HCT116 (cell line): ENCODE measurements at regions not wholly inside any gene's neighbourhood (a gene's known extent, or its start where the extent isn't known, plus 50 kb on each side); places are given as distances from the start of the nearest gene placed in this dataset.

ENCODE experiments used
- ATAC-seq: fragments of 200-7000 bp; cut with Tn5 transposase; 2 replicates; pipeline ENCODE4 v1.9.1; 2020; ENCODE audit warnings: mild to moderate bottlenecking, moderate library complexity
- BruUV-seq: library from RNA; stranded (reverse); fragments of 400-500 nt; replicated peaks from 2 replicates; lab custom pipeline; 2021; lab: Mats Ljungman, UMichigan
- CTCF ChIA-PET: fragments of 300-600 bp; sonication (Branson Sonifier 250); formaldehyde crosslinking; loops from one replicate; lab custom pipeline; 2021; ENCODE audit warnings: antibody characterized with exemption; lab: Charles Lee
- POLR2A ChIA-PET: fragments of 300-600, 350-600 bp; sonication (Branson Sonifier 250); formaldehyde crosslinking; loops from one replicate; lab custom pipeline; 2021; ENCODE audit warnings: antibody characterized with exemption; lab: Charles Lee
- RAD21 ChIA-PET, 2 experiments: fragments of 300-600 bp; sonication (Branson Sonifier 250); formaldehyde crosslinking; loops; one replicate each; lab custom pipeline; 2023; ENCODE audit warnings: low total read pairs in 2 of 2; ENCODE audit not compliant: uncharacterized antibody in 2 of 2, unreplicated experiment in 2 of 2, low non-redundant PET in 1 of 2; lab: Charles Lee
- DNase-seq: peaks from one replicate; pipeline ENCODE4 v3.0.0-alpha.2; 2010; ENCODE audit warnings: low read depth, low spot score
- H2AFZ ChIP-seq: fragments of 200-600 bp; shearing (Covaris generic), sonication (generic); 2 replicates; pipeline ENCODE4 v1.6.1; 2017; ENCODE audit warnings: low read depth, mixed run types, mixed read lengths, antibody characterized with exemption, low read length; ENCODE audit not compliant: poor library complexity, severe bottlenecking
- H3K27ac ChIP-seq: 2 replicates; pipeline ENCODE4 v1.5.1; 2012; ENCODE audit warnings: low read depth, low read length
- H3K27me3 ChIP-seq: fragments of 200-600 bp; sonication (generic); 2 replicates; pipeline ENCODE4 v1.6.1; 2016; ENCODE audit warnings: mixed run types, low read length, mixed read lengths; ENCODE audit not compliant: insufficient read depth
- H3K36me3 ChIP-seq, 2 experiments: fragments of 200-500 bp in 1 of 2; fragments of 200-600 bp in 1 of 2; sonication (Bioruptor generic) in 1 of 2; sonication (generic) in 1 of 2; 2 replicates each; pipeline versions ENCODE4 v1.5.1 to v1.6.1; 2014 to 2016; ENCODE audit warnings: low read length in 2 of 2, inconsistent platforms in 1 of 2, mixed read lengths in 1 of 2, mixed run types in 1 of 2; ENCODE audit not compliant: insufficient read depth in 2 of 2, control insufficient read depth in 1 of 2
- H3K4me1 ChIP-seq, 2 experiments: fragments of 200-600 bp in 1 of 2; sonication (generic) in 1 of 2; 2 replicates each; pipeline versions ENCODE4 v1.5.1 to v1.6.1; 2012 to 2017; ENCODE audit warnings: low read length in 2 of 2, inconsistent platforms in 1 of 2, mild to moderate bottlenecking in 1 of 2, mixed read lengths in 1 of 2, mixed run types in 1 of 2, moderate library complexity in 1 of 2; ENCODE audit not compliant: insufficient read depth in 2 of 2, control insufficient read depth in 1 of 2
- H3K4me2 ChIP-seq: fragments of 200-600 bp; sonication (generic); 2 replicates; pipeline ENCODE4 v1.6.1; 2017; ENCODE audit warnings: mixed run types, low read length, mixed read lengths
- H3K4me3 ChIP-seq, 2 experiments: fragments of 200-600 bp in 1 of 2; sonication (generic) in 1 of 2; replicated peaks in 1 of 2; 2 replicates each; pipeline ENCODE4 v1.5.1; 2011 to 2016; ENCODE audit warnings: low read length in 2 of 2, control low read depth in 1 of 2, low read depth in 1 of 2, mild to moderate bottlenecking in 1 of 2, mixed read lengths in 1 of 2, mixed run types in 1 of 2
- H3K79me2 ChIP-seq: fragments of 200-600 bp; sonication (generic); 2 replicates; pipeline ENCODE4 v1.6.1; 2017; ENCODE audit warnings: mild to moderate bottlenecking, mixed run types, low read length, moderate library complexity, mixed read lengths; ENCODE audit not compliant: insufficient read depth
- H3K9ac ChIP-seq: fragments of 200-600 bp; sonication (generic); 2 replicates; pipeline ENCODE4 v1.6.1; 2016; ENCODE audit warnings: low read length, mixed read lengths
- H3K9me2 ChIP-seq: fragments of 200-600 bp; sonication (generic), shearing (Covaris generic); 2 replicates; pipeline ENCODE4 v1.6.1; 2017; ENCODE audit warnings: mixed run types, mild to moderate bottlenecking, moderate library complexity; ENCODE audit not compliant: insufficient read depth
- H3K9me3 ChIP-seq, 2 experiments: fragments of 200-500 bp in 1 of 2; fragments of 200-600 bp in 1 of 2; sonication (Bioruptor generic) in 1 of 2; sonication (generic) in 1 of 2; 2 replicates each; pipeline ENCODE4 v1.6.1; 2014 to 2017; ENCODE audit warnings: low read length in 2 of 2, mixed read lengths in 2 of 2, inconsistent platforms in 1 of 2, low read depth in 1 of 2, mild to moderate bottlenecking in 1 of 2, mixed run types in 1 of 2, moderate library complexity in 1 of 2; ENCODE audit not compliant: control insufficient read depth in 1 of 2, insufficient read depth in 1 of 2
- H4K20me1 ChIP-seq: fragments of 200-600 bp; sonication (generic), shearing (Covaris generic); 2 replicates; pipeline ENCODE4 v1.6.1; 2017; ENCODE audit warnings: mixed run types, mild to moderate bottlenecking, moderate library complexity; ENCODE audit not compliant: insufficient read depth
- ATF3 ChIP-seq: IDR thresholded peaks from 2 replicates; pipeline ENCODE4 v1.6.1; 2012
- CBX3 ChIP-seq: IDR thresholded peaks from 2 replicates; pipeline ENCODE4 v1.6.1; 2012; ENCODE audit warnings: low read depth
- CEBPB ChIP-seq: IDR thresholded peaks from 2 replicates; pipeline ENCODE4 v1.6.1; 2012; ENCODE audit warnings: low read depth
- EZH2phosphoT487 ChIP-seq: fragments of 200-600 bp; IDR thresholded peaks from 2 replicates; pipeline ENCODE4 v1.6.1; 2018; ENCODE audit warnings: antibody characterized with exemption, borderline replicate concordance
- FOSL1 ChIP-seq: IDR thresholded peaks from 2 replicates; pipeline ENCODE4 v1.6.1; 2012; ENCODE audit warnings: low read depth
- POLR2A ChIP-seq: IDR thresholded peaks from 2 replicates; pipeline ENCODE4 v1.7.0; 2011; ENCODE audit warnings: borderline replicate concordance; ENCODE audit not compliant: insufficient read depth, insufficient read length; ENCODE audit errors: extremely low read depth
- POLR2AphosphoS5 ChIP-seq: IDR thresholded peaks from 2 replicates; pipeline ENCODE4 v1.6.1; 2011; ENCODE audit warnings: mild to moderate bottlenecking, low read depth, low read length, moderate library complexity
- RAD21 ChIP-seq: IDR thresholded peaks from 2 replicates; pipeline ENCODE4 v1.6.1; 2012; ENCODE audit warnings: low read depth, mild to moderate bottlenecking
- SIN3A ChIP-seq: IDR thresholded peaks from 2 replicates; pipeline ENCODE4 v1.6.1; 2012; ENCODE audit warnings: low read depth
- SP1 ChIP-seq: IDR thresholded peaks from 2 replicates; pipeline ENCODE4 v1.6.1; 2012; ENCODE audit warnings: low read depth
- SRF ChIP-seq: IDR thresholded peaks from 2 replicates; pipeline ENCODE4 v1.6.1; 2012; ENCODE audit warnings: low read depth
- TCF7L2 ChIP-seq: IDR thresholded peaks from 2 replicates; pipeline ENCODE4 v1.7.0; 2011; ENCODE audit warnings: borderline replicate concordance, inconsistent platforms; ENCODE audit not compliant: insufficient read depth, insufficient read length; ENCODE audit errors: extremely low read depth
- ZFX ChIP-seq: fragments of 450-650 bp; IDR thresholded peaks from 2 replicates; pipeline ENCODE4 v1.6.1; 2017
- ZNF274 ChIP-seq: fragments of 200-500 bp; sonication (Bioruptor generic); IDR thresholded peaks from 2 replicates; pipeline ENCODE4 v1.6.1; 2014; ENCODE audit warnings: mild to moderate bottlenecking, low read depth, low read length, inconsistent platforms
- intact Hi-C: fragments of 100-400 bp; cut with micrococcal nuclease; formaldehyde crosslinking; loops from 2 replicates; pipeline ENCODE4 v1.10.0; 2022
- TF ChIP-seq, protein P1 (sequence below): IDR thresholded peaks from 2 replicates; pipeline ENCODE4 v1.6.1; 2011; ENCODE audit warnings: mild to moderate bottlenecking, low read length, moderate library complexity; ENCODE audit not compliant: insufficient replicate concordance; ENCODE audit errors: extremely low read depth
- TF ChIP-seq, protein P2 (sequence below): IDR thresholded peaks from 2 replicates; pipeline ENCODE4 v1.6.1; 2012
- TF ChIP-seq, protein P3 (sequence below), 3 experiments: fragments of 200-600 bp in 1 of 3; sonication (generic) in 1 of 3; IDR thresholded peaks in 2 of 3; conservative IDR thresholded peaks in 1 of 3; 2 replicates each; pipeline ENCODE4 v1.5.1; 2012 to 2017; ENCODE audit warnings: low read depth in 2 of 3, low read length in 2 of 3, antibody characterized with exemption in 1 of 3, borderline replicate concordance in 1 of 3, control low read depth in 1 of 3, mild to moderate bottlenecking in 1 of 3, mixed read lengths in 1 of 3, mixed run types in 1 of 3, moderate library complexity in 1 of 3; ENCODE audit not compliant: insufficient read depth in 1 of 3

- H3K27ac ChIP-seq: no peak overlapping the region
- intact Hi-C loops: no loop called here
- H3K36me3 ChIP-seq: no peaks in the 10 kb centered on the region
- H3K9ac ChIP-seq: no peak overlapping the region
- no peak overlapping the region for H3K4me2 ChIP-seq
- no peak for ATAC-seq
- no peak overlapping the region for H3K4me3 ChIP-seq
- no peak for DNase-seq
- CTCF ChIA-PET: no interaction called here
- no peaks in the 10 kb centered on the region for H3K9me2 ChIP-seq
- POLR2A ChIA-PET: no interaction called here
- H3K27me3 ChIP-seq: no peaks in the 10 kb centered on the region
- H3K9me3 ChIP-seq: no peaks in the 10 kb centered on the region
- no peaks in the 10 kb centered on the region for H3K79me2 ChIP-seq
- BruUV-seq: no TSS peak
- H3K4me1 ChIP-seq: no peaks in the 10 kb centered on the region
- RAD21 ChIA-PET: no interaction called here
- no peak for TF ChIP-seq SIN3A
- no peak for TF ChIP-seq ZFX
- no peaks in the 10 kb centered on the region for H4K20me1 ChIP-seq
- no peak overlapping the region for H2AFZ ChIP-seq
These were observed 338.6 kb upstream of the PUDP start for GRCh38 chrX:7486505-7486904.

- Histone ChIP-seq H3K4me3 (no peak overlapping the region), H3K9ac (no peak overlapping the region), H3K4me1 (no peaks in the 10 kb centered on the region), H4K20me1 (no peaks in the 10 kb centered on the region), H3K27me3 (no peaks in the 10 kb centered on the region), H3K9me3 (no peaks in the 10 kb centered on the region), H3K9me2 (no peaks in the 10 kb centered on the region), H3K27ac (no peak overlapping the region), H3K4me2 (no peak overlapping the region), H3K79me2 (no peaks in the 10 kb centered on the region), H2AFZ (no peak overlapping the region), H3K36me3 (no peaks in the 10 kb centered on the region)
- CTCF ChIA-PET: no interaction called here
- RAD21 ChIA-PET: no interaction called here
- POLR2A ChIA-PET: no interaction called here
- intact Hi-C loops: no loop called here
- BruUV-seq: no TSS peak
- no peak for DNase-seq
- ATAC-seq: no peak
- TF ChIP-seq FOSL1 (no peak), CEBPB (no peak), EZH2phosphoT487 (no peak), ATF3 (no peak), POLR2AphosphoS5 (no peak), SRF (no peak), RAD21 (no peak), CBX3 (no peak), ZNF274 (no peak), SP1 (no peak), POLR2A (no peak), TCF7L2 (no peak)
- TF ChIP-seq, protein P1, sequence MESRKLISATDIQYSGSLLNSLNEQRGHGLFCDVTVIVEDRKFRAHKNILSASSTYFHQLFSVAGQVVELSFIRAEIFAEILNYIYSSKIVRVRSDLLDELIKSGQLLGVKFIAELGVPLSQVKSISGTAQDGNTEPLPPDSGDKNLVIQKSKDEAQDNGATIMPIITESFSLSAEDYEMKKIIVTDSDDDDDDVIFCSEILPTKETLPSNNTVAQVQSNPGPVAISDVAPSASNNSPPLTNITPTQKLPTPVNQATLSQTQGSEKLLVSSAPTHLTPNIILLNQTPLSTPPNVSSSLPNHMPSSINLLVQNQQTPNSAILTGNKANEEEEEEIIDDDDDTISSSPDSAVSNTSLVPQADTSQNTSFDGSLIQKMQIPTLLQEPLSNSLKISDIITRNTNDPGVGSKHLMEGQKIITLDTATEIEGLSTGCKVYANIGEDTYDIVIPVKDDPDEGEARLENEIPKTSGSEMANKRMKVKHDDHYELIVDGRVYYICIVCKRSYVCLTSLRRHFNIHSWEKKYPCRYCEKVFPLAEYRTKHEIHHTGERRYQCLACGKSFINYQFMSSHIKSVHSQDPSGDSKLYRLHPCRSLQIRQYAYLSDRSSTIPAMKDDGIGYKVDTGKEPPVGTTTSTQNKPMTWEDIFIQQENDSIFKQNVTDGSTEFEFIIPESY: no peak
- TF ChIP-seq, protein P2, sequence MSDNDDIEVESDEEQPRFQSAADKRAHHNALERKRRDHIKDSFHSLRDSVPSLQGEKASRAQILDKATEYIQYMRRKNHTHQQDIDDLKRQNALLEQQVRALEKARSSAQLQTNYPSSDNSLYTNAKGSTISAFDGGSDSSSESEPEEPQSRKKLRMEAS: no peak
- TF ChIP-seq, protein P3, sequence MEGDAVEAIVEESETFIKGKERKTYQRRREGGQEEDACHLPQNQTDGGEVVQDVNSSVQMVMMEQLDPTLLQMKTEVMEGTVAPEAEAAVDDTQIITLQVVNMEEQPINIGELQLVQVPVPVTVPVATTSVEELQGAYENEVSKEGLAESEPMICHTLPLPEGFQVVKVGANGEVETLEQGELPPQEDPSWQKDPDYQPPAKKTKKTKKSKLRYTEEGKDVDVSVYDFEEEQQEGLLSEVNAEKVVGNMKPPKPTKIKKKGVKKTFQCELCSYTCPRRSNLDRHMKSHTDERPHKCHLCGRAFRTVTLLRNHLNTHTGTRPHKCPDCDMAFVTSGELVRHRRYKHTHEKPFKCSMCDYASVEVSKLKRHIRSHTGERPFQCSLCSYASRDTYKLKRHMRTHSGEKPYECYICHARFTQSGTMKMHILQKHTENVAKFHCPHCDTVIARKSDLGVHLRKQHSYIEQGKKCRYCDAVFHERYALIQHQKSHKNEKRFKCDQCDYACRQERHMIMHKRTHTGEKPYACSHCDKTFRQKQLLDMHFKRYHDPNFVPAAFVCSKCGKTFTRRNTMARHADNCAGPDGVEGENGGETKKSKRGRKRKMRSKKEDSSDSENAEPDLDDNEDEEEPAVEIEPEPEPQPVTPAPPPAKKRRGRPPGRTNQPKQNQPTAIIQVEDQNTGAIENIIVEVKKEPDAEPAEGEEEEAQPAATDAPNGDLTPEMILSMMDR (IDR thresholded peaks at IDR 0.05 in 2 of 3, conservative IDR thresholded peaks at IDR 0.05 in 1 of 3; ENCODE audit: borderline replicate concordance in 1 of 3, insufficient read depth in 1 of 3, low read depth in 2 of 3, low read length in 2 of 3): no peak
These were observed 337.1 kb upstream of the PUDP start for GRCh38 chrX:7485061-7485460.
